ENCODE measurements at regions not wholly inside any gene's neighbourhood (a gene's known extent, or its start where the extent isn't known, plus 50 kb on each side); places are given as distances from the start of the nearest gene placed in this dataset.

DNA sequence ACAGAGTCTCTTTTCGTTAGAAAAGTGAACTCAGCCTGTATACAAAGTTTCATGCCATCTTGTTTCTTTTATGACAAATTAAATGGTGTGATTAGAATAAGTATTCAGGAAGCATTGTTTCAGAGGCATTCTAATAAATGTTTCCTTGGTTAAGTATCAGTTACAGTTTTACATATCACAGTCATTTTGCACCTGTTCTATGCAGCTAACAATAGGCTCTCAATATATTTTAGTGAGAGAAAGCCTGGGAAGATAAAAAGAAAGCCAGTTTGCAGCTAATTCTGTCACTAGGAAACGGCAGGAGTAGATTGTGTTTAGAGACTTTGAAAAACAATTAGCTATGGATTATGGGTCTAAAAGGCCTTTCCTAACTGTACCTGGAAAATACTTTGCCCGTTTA is 252.8 kb downstream of the ZIC1 start:
- POLR2A ChIA-PET, result no interaction called here
- Mint-ChIP-seq H3K4me1 (ENCODE audit: low read depth) (no peaks in the 10 kb centered on the region), H3K36me3 (ENCODE audit: low read depth) (no peaks in the 10 kb centered on the region), H3K27me3 (no peaks in the 10 kb centered on the region), H3K27ac (no peak overlapping the region), H3K4me3 (no peak overlapping the region), H3K9me3 (no peaks in the 10 kb centered on the region)
- TF ChIP-seq, protein P1, sequence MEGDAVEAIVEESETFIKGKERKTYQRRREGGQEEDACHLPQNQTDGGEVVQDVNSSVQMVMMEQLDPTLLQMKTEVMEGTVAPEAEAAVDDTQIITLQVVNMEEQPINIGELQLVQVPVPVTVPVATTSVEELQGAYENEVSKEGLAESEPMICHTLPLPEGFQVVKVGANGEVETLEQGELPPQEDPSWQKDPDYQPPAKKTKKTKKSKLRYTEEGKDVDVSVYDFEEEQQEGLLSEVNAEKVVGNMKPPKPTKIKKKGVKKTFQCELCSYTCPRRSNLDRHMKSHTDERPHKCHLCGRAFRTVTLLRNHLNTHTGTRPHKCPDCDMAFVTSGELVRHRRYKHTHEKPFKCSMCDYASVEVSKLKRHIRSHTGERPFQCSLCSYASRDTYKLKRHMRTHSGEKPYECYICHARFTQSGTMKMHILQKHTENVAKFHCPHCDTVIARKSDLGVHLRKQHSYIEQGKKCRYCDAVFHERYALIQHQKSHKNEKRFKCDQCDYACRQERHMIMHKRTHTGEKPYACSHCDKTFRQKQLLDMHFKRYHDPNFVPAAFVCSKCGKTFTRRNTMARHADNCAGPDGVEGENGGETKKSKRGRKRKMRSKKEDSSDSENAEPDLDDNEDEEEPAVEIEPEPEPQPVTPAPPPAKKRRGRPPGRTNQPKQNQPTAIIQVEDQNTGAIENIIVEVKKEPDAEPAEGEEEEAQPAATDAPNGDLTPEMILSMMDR (IDR thresholded peaks at IDR 0.05), result no peak
- no peaks in the 10 kb centered on the region for H3K27me3 ChIP-seq (ENCODE audit: control insufficient read depth in 1 of 2, insufficient read depth in 2 of 2, low read length in 2 of 2)
- ATAC-seq (ENCODE audit: poor library complexity), result no peak
- CTCF ChIA-PET, result no interaction called here
- intact Hi-C loops (cut with DNase I, micrococcal nuclease), result no loop called here
- H3K4me1 ChIP-seq (ENCODE audit: insufficient read depth, low read length), result no peaks in the 10 kb centered on the region
- H3K9me3 ChIP-seq (ENCODE audit: control insufficient read depth in 1 of 2, insufficient read depth in 1 of 2, low read length in 2 of 2), result no peaks in the 10 kb centered on the region
- DNase-seq, result no peak
- H3K36me3 ChIP-seq (ENCODE audit: insufficient read depth, low read length), result no peaks in the 10 kb centered on the region
- no peak overlapping the region for H3K4me3 ChIP-seq (ENCODE audit: low read length)
- H3K27ac ChIP-seq (ENCODE audit: low read depth in 1 of 2, low read length in 2 of 2), result no peak overlapping the region

DNA sequence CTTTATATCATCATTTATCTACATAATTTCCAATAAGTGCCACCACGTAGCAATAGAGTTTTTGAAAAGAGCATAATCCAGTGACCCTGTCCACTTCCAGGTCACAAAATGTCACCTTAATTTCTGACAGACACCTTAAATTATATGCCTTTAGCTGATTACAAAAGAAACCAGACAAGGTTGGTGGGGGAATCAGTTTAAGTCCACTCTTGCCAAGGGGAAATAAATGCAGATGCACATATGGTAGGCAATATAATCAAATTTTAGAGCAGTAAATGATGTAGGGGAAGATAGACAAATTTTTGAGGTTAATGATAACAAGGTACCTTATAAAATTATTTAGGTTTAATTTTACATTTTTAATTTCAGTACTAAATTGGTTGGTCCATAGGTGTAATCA is 253.5 kb downstream of the ZIC1 start:
- intact Hi-C loops (cut with DNase I, micrococcal nuclease), result no loop called here
- no peaks in the 10 kb centered on the region for H3K4me1 ChIP-seq (ENCODE audit: insufficient read depth, low read length)
- DNase-seq, result no peak
- no peaks in the 10 kb centered on the region for H3K9me3 Mint-ChIP-seq
- H3K27me3 ChIP-seq (ENCODE audit: control insufficient read depth in 1 of 2, insufficient read depth in 2 of 2, low read length in 2 of 2), result no peaks in the 10 kb centered on the region
- H3K4me3 ChIP-seq (ENCODE audit: low read length), result no peak overlapping the region
- CTCF ChIA-PET, result no interaction called here
- H3K9me3 ChIP-seq (ENCODE audit: control insufficient read depth in 1 of 2, insufficient read depth in 1 of 2, low read length in 2 of 2), result no peaks in the 10 kb centered on the region
- H3K27me3 Mint-ChIP-seq, result no peaks in the 10 kb centered on the region
- H3K27ac Mint-ChIP-seq, result no peak overlapping the region
- ATAC-seq (ENCODE audit: poor library complexity), result no peak
- H3K4me3 Mint-ChIP-seq, result no peak overlapping the region
- no peaks in the 10 kb centered on the region for H3K4me1 Mint-ChIP-seq (ENCODE audit: low read depth)
- H3K27ac ChIP-seq (ENCODE audit: low read depth in 1 of 2, low read length in 2 of 2), result no peak overlapping the region
- TF ChIP-seq, protein P1 (IDR thresholded peaks at IDR 0.05), result no peak
- H3K36me3 ChIP-seq (ENCODE audit: insufficient read depth, low read length), result no peaks in the 10 kb centered on the region
- POLR2A ChIA-PET, result no interaction called here
- H3K36me3 Mint-ChIP-seq (ENCODE audit: low read depth), result no peaks in the 10 kb centered on the region

DNA sequence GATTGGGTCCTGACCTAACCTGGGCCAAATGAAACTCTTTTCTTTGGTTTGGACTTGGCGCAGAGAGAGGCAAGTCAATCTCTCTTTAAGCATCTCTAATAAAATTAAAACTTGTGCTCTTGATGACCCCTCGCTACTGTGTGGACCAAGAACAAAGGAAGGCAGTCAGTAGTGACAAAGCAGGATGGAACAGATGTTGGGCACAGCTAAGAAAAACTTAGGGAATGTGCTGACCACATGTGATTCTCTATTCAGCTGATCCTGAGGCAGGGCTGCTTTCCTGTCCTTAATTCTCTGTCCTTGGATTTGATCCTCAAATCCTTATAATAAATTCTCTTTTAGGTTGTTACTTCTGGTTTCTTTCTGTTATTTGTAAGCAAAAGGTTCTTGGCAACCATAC is 259.9 kb downstream of the ZIC1 start:
- CTCF ChIA-PET, result no interaction called here
- H3K36me3 Mint-ChIP-seq (ENCODE audit: low read depth), result no peaks in the 10 kb centered on the region
- no peak overlapping the region for H3K27ac ChIP-seq (ENCODE audit: low read depth in 1 of 2, low read length in 2 of 2)

More for the DNA sequence above, 259.9 kb downstream of the ZIC1 start:
- TF ChIP-seq, protein P1 (IDR thresholded peaks at IDR 0.05), result no peak
- H3K4me3 ChIP-seq (ENCODE audit: low read length), result no peak overlapping the region
- peaks cover 0 to 6% of the 10 kb centered on the region in 2 experiments for H3K9me3 ChIP-seq (ENCODE audit: control insufficient read depth in 1 of 2, insufficient read depth in 1 of 2, low read length in 2 of 2)
- Mint-ChIP-seq H3K4me1 (ENCODE audit: low read depth) (no peaks in the 10 kb centered on the region), H3K27me3 (no peaks in the 10 kb centered on the region), H3K9me3 (peaks cover 6% of the 10 kb centered on the region), H3K27ac (no peak overlapping the region), H3K4me3 (no peak overlapping the region)
- no peaks in the 10 kb centered on the region for H3K36me3 ChIP-seq (ENCODE audit: insufficient read depth, low read length)
- ATAC-seq (ENCODE audit: poor library complexity) (no peak), DNase-seq (no peak)
- H3K4me1 ChIP-seq (ENCODE audit: insufficient read depth, low read length), result no peaks in the 10 kb centered on the region
- H3K27me3 ChIP-seq (ENCODE audit: control insufficient read depth in 1 of 2, insufficient read depth in 2 of 2, low read length in 2 of 2), result no peaks in the 10 kb centered on the region
- intact Hi-C loops (cut with DNase I, micrococcal nuclease), result no loop called here
- POLR2A ChIA-PET, result no interaction called here

All from CD4-positive, alpha-beta T cell (primary cell).